GM18498 (cell line): ENCODE measurements at regions not wholly inside any gene's neighbourhood (a gene's known extent, or its start where the extent isn't known, plus 50 kb on each side); places are given as distances from the start of the nearest gene placed in this dataset.
A peak's percentile ranks its signal among the peaks of the same experiment; 100 is the strongest.

ENCODE experiments used
- ATAC-seq: cut with Tn5 transposase; IDR thresholded peaks from one replicate; pipeline ENCODE4 v1.9.1; 2021; ENCODE audit warnings: mild to moderate bottlenecking, moderate library complexity; ENCODE audit not compliant: unreplicated experiment

- no peak for ATAC-seq
These were observed 329.0 kb downstream of the MAF start for GRCh38 chr16:79271583-79271982.

- no peak for ATAC-seq
These were observed 330.5 kb downstream of the MAF start for GRCh38 chr16:79270011-79270410.

- peak; percentile 94 for ATAC-seq
These were observed 331.2 kb downstream of the MAF start for GRCh38 chr16:79269211-79269863.

- ATAC-seq, result no peak
These were observed 332.8 kb downstream of the MAF start for GRCh38 chr16:79267781-79268180.

GRCh38 chr16:79267146-79267545 is 333.4 kb downstream of the MAF start:
- no peak for ATAC-seq

GRCh38 chr16:79265701-79266100 is 334.8 kb downstream of the MAF start:
- ATAC-seq, result no peak

GRCh38 chr16:79265196-79265595 is 335.3 kb downstream of the MAF start:
- no peak for ATAC-seq

- ATAC-seq, result no peak
These were observed 336.1 kb downstream of the MAF start for GRCh38 chr16:79264237-79265109.

- ATAC-seq, result no peak
These were observed 337.1 kb downstream of the MAF start for GRCh38 chr16:79263425-79263824.
